Lung (tissue), 11 donors: ENCODE measurements at regions not wholly inside any gene's neighbourhood (a gene's known extent, or its start where the extent isn't known, plus 50 kb on each side); places are given as distances from the start of the nearest gene placed in this dataset.

Experiments used
- ATAC-seq: fragments of 200-7000 bp; cut with Tn5 transposase; one replicate; pipeline ENCODE4 v1.9.1; 2020; ENCODE audit warnings: moderate number of reproducible peaks; ENCODE audit not compliant: insufficient read depth, low FRiP score
- DNase-seq, 3 donors: peaks; one replicate each; pipeline ENCODE4 v3.0.0-alpha.2; 2013 to 2017
- H3K27ac ChIP-seq, 2 donors: one replicate each; pipeline ENCODE4 v1.5.1; 2013; ENCODE audit warnings: mild to moderate bottlenecking in 2 of 2, moderate library complexity in 2 of 2, control low read depth in 1 of 2, inconsistent platforms in 1 of 2, low read depth in 1 of 2, low read length in 1 of 2
- H3K27me3 ChIP-seq, 3 donors: one replicate each; pipeline ENCODE4 v1.5.1; 2013; ENCODE audit warnings: low read length in 2 of 3; ENCODE audit not compliant: control insufficient read depth in 3 of 3, insufficient read depth in 3 of 3
- H3K36me3 ChIP-seq, 4 donors: one replicate each; pipeline ENCODE4 v1.5.1; 2013; ENCODE audit warnings: low read length in 4 of 4, mild to moderate bottlenecking in 1 of 4, moderate library complexity in 1 of 4; ENCODE audit not compliant: control insufficient read depth in 4 of 4, insufficient read depth in 4 of 4
- H3K4me1 ChIP-seq, 5 donors: one replicate each; pipeline ENCODE4 v1.5.1; 2013; ENCODE audit warnings: low read length in 5 of 5, mild to moderate bottlenecking in 2 of 5, moderate library complexity in 1 of 5; ENCODE audit not compliant: control insufficient read depth in 5 of 5, insufficient read depth in 5 of 5
- H3K4me3 ChIP-seq: one replicate; pipeline ENCODE4 v1.5.1; 2013; ENCODE audit warnings: mild to moderate bottlenecking, control low read depth, moderate library complexity
- H3K9ac ChIP-seq, 2 donors: one replicate each; pipeline ENCODE4 v1.5.1; 2013; ENCODE audit warnings: low read length in 2 of 2, control low read depth in 1 of 2; ENCODE audit not compliant: insufficient read depth in 1 of 2
- H3K9me3 ChIP-seq, 4 donors: one replicate each; pipeline ENCODE4 v1.5.1; 2013; ENCODE audit warnings: low read length in 3 of 4, mild to moderate bottlenecking in 1 of 4, moderate library complexity in 1 of 4; ENCODE audit not compliant: control insufficient read depth in 4 of 4, insufficient read depth in 3 of 4
- WGBS, 2 donors: extraction: QIAGEN DNeasy Blood & Tissue Kit; methylation state at CpG; one replicate each; pipeline ENCODE4 v1.1.7; 2013; 5-methylcytosine and 5-hydroxymethylcytosine counted together
- TF ChIP-seq, protein P1 (sequence below): IDR thresholded peaks from 2 replicates; pipeline ENCODE4 v1.5.1; 2012; ENCODE audit warnings: mild to moderate bottlenecking; ENCODE audit errors: control extremely low read depth, extremely low read depth
- donor health status: control.
- donor health status: control.
- donor health status: Bipolar disorder and iron deficiency.
- donor health status: healthy.
- donor health status: DM: yes; HTN: yes; CAD: no.

DNA sequence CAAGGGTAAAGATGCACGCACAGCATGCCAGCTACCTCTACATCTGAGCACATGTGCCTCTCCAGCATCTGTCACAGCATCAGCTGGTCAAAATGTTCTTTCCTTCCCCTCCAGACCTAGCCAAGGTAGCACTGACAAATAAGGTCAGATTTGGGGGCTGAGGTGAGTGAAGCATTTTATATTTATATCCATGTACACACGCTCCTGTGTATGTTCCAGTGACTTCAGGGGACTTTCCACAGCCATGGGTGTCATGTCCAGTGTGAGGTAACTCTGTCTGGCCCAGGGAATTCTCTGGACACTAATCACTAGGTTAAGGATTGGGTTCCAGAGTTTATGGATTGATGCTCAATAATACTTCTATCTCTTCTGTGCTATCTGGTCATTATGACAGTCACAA, 165.2 kb upstream of the TP63 start:
- Histone ChIP-seq H3K9ac (no peak overlapping the region), H3K36me3 (no peaks in the 10 kb centered on the region), H3K4me3 (no peak overlapping the region), H3K27me3 (no peaks in the 10 kb centered on the region), H3K27ac (no peak overlapping the region), H3K9me3 (peaks cover 0 to 2% (median 0%) of the 10 kb centered on the region in 4 donors), H3K4me1 (no peaks in the 10 kb centered on the region)
- ATAC-seq (no peak), DNase-seq (no peak)
- TF ChIP-seq, protein P1, sequence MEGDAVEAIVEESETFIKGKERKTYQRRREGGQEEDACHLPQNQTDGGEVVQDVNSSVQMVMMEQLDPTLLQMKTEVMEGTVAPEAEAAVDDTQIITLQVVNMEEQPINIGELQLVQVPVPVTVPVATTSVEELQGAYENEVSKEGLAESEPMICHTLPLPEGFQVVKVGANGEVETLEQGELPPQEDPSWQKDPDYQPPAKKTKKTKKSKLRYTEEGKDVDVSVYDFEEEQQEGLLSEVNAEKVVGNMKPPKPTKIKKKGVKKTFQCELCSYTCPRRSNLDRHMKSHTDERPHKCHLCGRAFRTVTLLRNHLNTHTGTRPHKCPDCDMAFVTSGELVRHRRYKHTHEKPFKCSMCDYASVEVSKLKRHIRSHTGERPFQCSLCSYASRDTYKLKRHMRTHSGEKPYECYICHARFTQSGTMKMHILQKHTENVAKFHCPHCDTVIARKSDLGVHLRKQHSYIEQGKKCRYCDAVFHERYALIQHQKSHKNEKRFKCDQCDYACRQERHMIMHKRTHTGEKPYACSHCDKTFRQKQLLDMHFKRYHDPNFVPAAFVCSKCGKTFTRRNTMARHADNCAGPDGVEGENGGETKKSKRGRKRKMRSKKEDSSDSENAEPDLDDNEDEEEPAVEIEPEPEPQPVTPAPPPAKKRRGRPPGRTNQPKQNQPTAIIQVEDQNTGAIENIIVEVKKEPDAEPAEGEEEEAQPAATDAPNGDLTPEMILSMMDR = no peak
- 77 to 84% methylated on average over 2 of the region's 2 CpGs for WGBS, 2 donors

DNA sequence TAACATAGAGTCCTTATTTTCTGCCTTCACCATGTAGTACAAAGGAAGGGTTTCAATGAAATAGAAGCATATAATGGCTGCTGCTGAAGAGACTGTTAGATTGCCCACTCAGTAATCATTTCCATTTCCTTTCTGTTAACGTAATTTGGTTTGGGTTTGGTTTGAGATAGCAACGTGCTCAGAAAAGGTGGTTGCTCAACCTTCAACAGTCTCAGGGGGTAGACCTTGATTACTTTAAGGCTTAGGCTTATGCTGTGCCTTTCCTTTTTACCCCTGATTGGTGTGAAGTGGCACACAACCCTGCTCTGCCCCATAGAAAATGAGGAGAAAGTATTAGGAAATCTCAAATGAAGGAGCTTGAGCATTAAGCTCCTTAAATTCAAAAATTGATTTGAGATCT, 163.7 kb upstream of the TP63 start:
- H3K4me3 ChIP-seq = no peak overlapping the region
- ATAC-seq = no peak
- 37 to 55% methylated on average over 2 of the region's 2 CpGs for WGBS, 2 donors
- no peak overlapping the region for H3K9ac ChIP-seq
- no peak overlapping the region for H3K27ac ChIP-seq
- no peaks in the 10 kb centered on the region for H3K4me1 ChIP-seq
- DNase-seq = no peak
- H3K27me3 ChIP-seq = no peaks in the 10 kb centered on the region
- no peaks in the 10 kb centered on the region for H3K36me3 ChIP-seq
- TF ChIP-seq, protein P1 = no peak
- peaks cover 0 to 2% (median 0%) of the 10 kb centered on the region in 4 donors for H3K9me3 ChIP-seq

DNA sequence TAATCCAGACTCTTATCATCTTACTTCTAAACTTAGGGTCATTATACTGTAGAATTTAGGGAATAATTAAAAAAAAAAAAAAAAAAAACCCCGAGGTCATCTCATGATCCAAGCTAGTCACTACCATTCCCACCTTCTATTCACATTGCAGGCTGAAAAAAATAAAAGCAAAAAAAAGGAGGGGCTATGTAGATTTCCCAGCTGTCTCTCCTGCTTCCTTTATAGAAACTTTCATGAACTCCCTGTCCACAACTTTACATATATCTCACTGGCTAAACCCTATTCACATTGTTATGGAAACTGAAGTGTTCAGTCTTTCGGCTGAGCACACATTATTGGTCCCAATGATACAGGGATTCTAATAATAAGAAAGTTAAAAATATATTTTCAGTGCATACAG, 156.2 kb upstream of the TP63 start:
- TF ChIP-seq, protein P1 = no peak
- no peak for ATAC-seq
- Histone ChIP-seq H3K9ac (no peak overlapping the region), H3K27me3 (no peaks in the 10 kb centered on the region), H3K4me1 (no peaks in the 10 kb centered on the region), H3K4me3 (no peak overlapping the region), H3K27ac (no peak overlapping the region), H3K36me3 (no peaks in the 10 kb centered on the region), H3K9me3 (no peaks in the 10 kb centered on the region)
- no peak for DNase-seq
- WGBS, 2 donors = 75 to 88% methylated on average over 2 of the region's 2 CpGs

DNA sequence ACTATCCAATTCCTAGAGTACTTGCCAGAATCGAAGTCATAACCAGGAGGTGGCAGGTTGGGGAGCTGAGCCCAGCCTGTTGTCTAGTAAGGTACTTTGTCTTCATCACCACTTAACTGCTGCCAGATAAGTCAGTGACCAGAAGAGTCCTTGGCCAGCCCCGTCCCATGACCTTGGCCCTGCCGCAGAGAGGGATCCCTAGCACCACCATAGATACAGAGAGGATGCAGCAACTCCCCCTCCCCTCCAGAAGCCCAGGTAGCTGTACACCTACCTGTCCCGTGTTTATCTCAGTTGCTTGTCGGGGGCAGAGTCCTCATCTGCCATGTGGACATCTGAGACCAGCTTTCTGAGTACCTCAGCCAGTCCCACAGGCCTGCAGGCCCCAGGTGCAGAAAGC, 153.6 kb upstream of the TP63 start:
- H3K9me3 ChIP-seq = no peaks in the 10 kb centered on the region
- H3K36me3 ChIP-seq = no peaks in the 10 kb centered on the region
- no peak overlapping the region for H3K4me3 ChIP-seq
- H3K27ac ChIP-seq = no peak overlapping the region
- no peak for DNase-seq
- ATAC-seq = no peak
- TF ChIP-seq, protein P1 = no peak
- 89 to 94% methylated on average over 5 of the region's 5 CpGs for WGBS, 2 donors
- no peak overlapping the region for H3K9ac ChIP-seq
- H3K4me1 ChIP-seq = no peaks in the 10 kb centered on the region
- no peaks in the 10 kb centered on the region for H3K27me3 ChIP-seq
